CD4-positive, alpha-beta T cell (primary cell): ENCODE measurements at regions not wholly inside any gene's neighbourhood (a gene's known extent, or its start where the extent isn't known, plus 50 kb on each side); places are given as distances from the start of the nearest gene placed in this dataset.

Experiments
- ATAC-seq: fragments of 200-7000 bp; cut with Tn5 transposase; one replicate; pipeline ENCODE4 v1.10.0; 2022; ENCODE audit warnings: mild to moderate bottlenecking; ENCODE audit not compliant: poor library complexity
- CTCF ChIA-PET: fragments of 350-600 bp; sonication (Branson Sonifier 250); formaldehyde crosslinking; loops from one replicate; lab custom pipeline; 2021; ENCODE audit warnings: antibody characterized with exemption, inconsistent platforms; lab: Charles Lee
- POLR2A ChIA-PET: fragments of 350-600 bp; sonication (Branson Sonifier 250); formaldehyde crosslinking; loops from one replicate; lab custom pipeline; 2021; ENCODE audit warnings: antibody characterized with exemption, inconsistent platforms; lab: Charles Lee
- DNase-seq, 14 experiments: peaks; one replicate each; pipeline ENCODE4 v3.0.0-alpha.2; 2013 to 2020; ENCODE audit warnings: mixed read lengths in 2 of 14
- H3K27ac ChIP-seq, 2 donors: one replicate each; pipeline versions ENCODE4 v1.5.1 to v1.7.0; 2013; ENCODE audit warnings: low read length in 2 of 2, low read depth in 1 of 2, mild to moderate bottlenecking in 1 of 2
- H3K27me3 ChIP-seq, 2 experiments: 1 replicate in 1 of 2; 2 replicates in 1 of 2; pipeline versions ENCODE4 v1.6.1 to v1.7.0; 2013; ENCODE audit warnings: low read length in 2 of 2, control low read depth in 1 of 2, mild to moderate bottlenecking in 1 of 2, moderate library complexity in 1 of 2; ENCODE audit not compliant: insufficient read depth in 2 of 2, control insufficient read depth in 1 of 2
- H3K36me3 ChIP-seq: one replicate; pipeline ENCODE4 v1.6.1; 2013; ENCODE audit warnings: low read length, control low read depth; ENCODE audit not compliant: insufficient read depth
- H3K4me1 ChIP-seq: one replicate; pipeline ENCODE4 v1.6.1; 2013; ENCODE audit warnings: low read length, control low read depth; ENCODE audit not compliant: insufficient read depth
- H3K4me3 ChIP-seq: one replicate; pipeline ENCODE4 v1.5.1; 2013; ENCODE audit warnings: mild to moderate bottlenecking, low read length, moderate library complexity
- H3K9me3 ChIP-seq, 2 experiments: 1 replicate in 1 of 2; 2 replicates in 1 of 2; pipeline versions ENCODE4 v1.6.1 to v1.7.0; 2013; ENCODE audit warnings: low read length in 2 of 2, mild to moderate bottlenecking in 2 of 2, control low read depth in 1 of 2, moderate library complexity in 1 of 2; ENCODE audit not compliant: control insufficient read depth in 1 of 2, insufficient read depth in 1 of 2
- H3K27ac Mint-ChIP-seq: one replicate; pipeline ENCODE4 v1.8.0; 2020; ENCODE audit warnings: mixed read lengths
- H3K27me3 Mint-ChIP-seq: one replicate; pipeline ENCODE4 v1.8.0; 2021; ENCODE audit warnings: mixed read lengths
- H3K36me3 Mint-ChIP-seq: one replicate; pipeline ENCODE4 v1.8.0; 2021; ENCODE audit warnings: low read depth, mixed read lengths
- H3K4me1 Mint-ChIP-seq: one replicate; pipeline ENCODE4 v1.8.0; 2021; ENCODE audit warnings: low read depth, mixed read lengths
- H3K4me3 Mint-ChIP-seq: one replicate; pipeline ENCODE4 v1.8.0; 2020; ENCODE audit warnings: mild to moderate bottlenecking, mixed read lengths
- H3K9me3 Mint-ChIP-seq: one replicate; pipeline ENCODE4 v1.8.0; 2020; ENCODE audit warnings: mixed read lengths
- CTCF ChIP-seq: fragments of 200-600 bp; IDR thresholded peaks from one replicate; pipeline ENCODE4 v1.8.0; 2022; ENCODE audit warnings: antibody characterized with exemption, mild to moderate bottlenecking
- intact Hi-C, 2 experiments: fragments of 100-400 bp; cut with DNase I in 1 of 2; cut with micrococcal nuclease in 1 of 2; formaldehyde crosslinking; loops; one replicate each; pipeline versions ENCODE4 v1.15.1 to v1.9.0; 2023 to 2025; cut with DNase I, micrococcal nuclease

DNA sequence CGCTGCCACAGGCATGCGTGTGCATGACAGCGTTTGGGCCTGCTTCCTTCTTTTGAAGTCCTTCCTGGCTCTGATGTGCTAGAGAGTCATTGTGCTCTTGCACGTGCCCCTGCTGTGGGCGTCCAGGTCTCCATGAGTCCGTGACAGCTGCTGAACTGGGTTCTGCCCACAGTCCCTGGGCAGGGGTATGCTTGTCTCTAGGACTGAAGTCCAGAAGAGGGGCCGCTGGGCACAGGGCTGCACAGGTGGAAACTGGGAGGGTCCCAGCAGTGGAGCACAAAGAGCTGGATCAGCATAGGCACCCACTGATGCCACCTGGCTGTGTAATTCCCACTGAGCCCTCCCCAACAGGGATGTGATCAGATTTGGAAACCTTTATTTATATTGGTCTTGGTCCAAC is 169.4 kb downstream of the IRX2 start:
- Histone ChIP-seq H3K4me3 (no peak overlapping the region), H3K9me3 (peaks cover 0 to 60% of the 10 kb centered on the region in 2 experiments), H3K4me1 (no peaks in the 10 kb centered on the region), H3K36me3 (no peaks in the 10 kb centered on the region), H3K27me3 (no peaks in the 10 kb centered on the region), H3K27ac (no peak overlapping the region)
- ChIA-PET POLR2A (no interaction called here), CTCF (no interaction called here)
- TF ChIP-seq CTCF = no peak
- intact Hi-C loops = no loop called here
- H3K4me3 Mint-ChIP-seq = no peak overlapping the region
- H3K36me3 Mint-ChIP-seq = no peaks in the 10 kb centered on the region
- no peak for ATAC-seq
- peaks cover 7% of the 10 kb centered on the region for H3K9me3 Mint-ChIP-seq
- no peak overlapping the region for H3K27ac Mint-ChIP-seq
- H3K27me3 Mint-ChIP-seq = no peaks in the 10 kb centered on the region
- DNase-seq = no peak
- H3K4me1 Mint-ChIP-seq = no peaks in the 10 kb centered on the region

DNA sequence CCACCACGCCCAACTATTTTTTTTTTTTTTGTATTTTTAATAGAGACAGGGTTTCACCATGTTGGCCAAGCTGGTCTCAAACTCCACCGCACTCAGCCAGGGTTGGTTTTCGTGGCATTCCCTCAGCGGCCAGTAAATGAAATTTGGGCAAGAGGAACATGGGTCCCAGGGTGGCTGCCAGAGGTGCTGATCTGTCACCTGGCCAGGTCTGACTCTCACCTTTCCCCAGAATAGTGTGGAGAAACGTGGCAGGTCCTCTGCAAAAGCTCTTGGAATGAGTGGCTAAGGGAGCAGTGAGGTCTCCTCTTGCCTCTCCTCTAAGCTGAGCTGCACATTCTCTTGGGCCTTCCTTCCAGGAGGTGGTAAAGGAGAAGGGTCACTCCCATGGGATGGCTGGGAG is 170.1 kb downstream of the IRX2 start:
- CTCF ChIA-PET = no interaction called here

DNA sequence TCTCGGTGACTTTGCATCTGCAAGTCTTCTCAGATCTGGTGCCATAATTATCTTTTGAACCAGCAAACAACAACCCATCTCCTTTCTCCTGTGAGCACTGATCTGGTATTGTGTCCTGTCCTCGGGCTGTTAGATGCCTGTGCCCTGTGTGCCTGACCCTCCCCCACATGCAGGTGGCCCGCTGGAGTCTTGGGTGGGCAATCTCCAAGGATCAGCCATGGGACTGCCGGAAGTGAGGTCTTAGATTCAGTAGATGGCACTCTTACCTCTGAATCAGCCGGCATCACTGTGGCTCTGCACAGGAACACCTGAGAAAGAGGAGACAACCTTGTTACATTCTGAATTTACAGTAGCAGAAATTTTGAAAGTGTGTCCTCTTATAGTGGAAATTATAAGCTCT is 172.4 kb downstream of the IRX2 start:
- peaks cover 7% of the 10 kb centered on the region for H3K9me3 Mint-ChIP-seq
- Histone ChIP-seq H3K4me3 (no peak overlapping the region), H3K27ac (no peak overlapping the region), H3K4me1 (no peaks in the 10 kb centered on the region), H3K36me3 (no peaks in the 10 kb centered on the region), H3K9me3 (peaks cover 0 to 44% of the 10 kb centered on the region in 2 experiments), H3K27me3 (no peaks in the 10 kb centered on the region)
- TF ChIP-seq CTCF = no peak
- no peak for DNase-seq
- no peaks in the 10 kb centered on the region for H3K36me3 Mint-ChIP-seq
- no peak overlapping the region for H3K27ac Mint-ChIP-seq
- no peak overlapping the region for H3K4me3 Mint-ChIP-seq
- H3K27me3 Mint-ChIP-seq = no peaks in the 10 kb centered on the region
- ChIA-PET CTCF (no interaction called here), POLR2A (no interaction called here)
- H3K4me1 Mint-ChIP-seq = no peaks in the 10 kb centered on the region
- intact Hi-C loops = no loop called here
- ATAC-seq = no peak

More for the DNA sequence above, 170.1 kb downstream of the IRX2 start:
- peaks cover 6% of the 10 kb centered on the region for H3K9me3 Mint-ChIP-seq
- no peak for TF ChIP-seq CTCF
- DNase-seq (no peak), ATAC-seq (no peak)
- no peaks in the 10 kb centered on the region for H3K27me3 Mint-ChIP-seq
- no peak overlapping the region for H3K27ac Mint-ChIP-seq
- Histone ChIP-seq H3K4me1 (no peaks in the 10 kb centered on the region), H3K27me3 (no peaks in the 10 kb centered on the region), H3K36me3 (no peaks in the 10 kb centered on the region), H3K9me3 (peaks cover 0 to 58% of the 10 kb centered on the region in 2 experiments), H3K27ac (no peak overlapping the region), H3K4me3 (no peak overlapping the region)
- intact Hi-C loops = no loop called here
- POLR2A ChIA-PET = no interaction called here
- no peaks in the 10 kb centered on the region for H3K36me3 Mint-ChIP-seq
- no peaks in the 10 kb centered on the region for H3K4me1 Mint-ChIP-seq
- H3K4me3 Mint-ChIP-seq = no peak overlapping the region
